Uterus (tissue), 3 donors: ENCODE measurements at regions not wholly inside any gene's neighbourhood (a gene's known extent, or its start where the extent isn't known, plus 50 kb on each side); places are given as distances from the start of the nearest gene placed in this dataset.

Experiments
- DNase-seq, 2 donors: peaks; one replicate each; pipeline ENCODE4 v3.0.0-alpha.2; 2019 to 2020
- H3K27ac ChIP-seq, 2 donors: fragments of 200-600 bp; sonication (generic); 1 replicate in 1 of 2; 2 replicates in 1 of 2; pipeline ENCODE4 v1.5.1; 2016 to 2018
- H3K27me3 ChIP-seq, 2 donors: fragments of 200-600 bp; sonication (generic); one replicate each; pipeline ENCODE4 v1.5.1; 2018 to 2019; ENCODE audit warnings: control low read depth in 1 of 2
- H3K36me3 ChIP-seq, 2 donors: fragments of 200-600 bp; sonication (generic); one replicate each; pipeline ENCODE4 v1.5.1; 2019; ENCODE audit warnings: control low read depth in 1 of 2
- H3K4me1 ChIP-seq, 2 donors: fragments of 200-600 bp; sonication (generic); one replicate each; pipeline ENCODE4 v1.5.1; 2018 to 2019; ENCODE audit warnings: control low read depth in 1 of 2
- H3K4me3 ChIP-seq, 2 donors: fragments of 200-600 bp; sonication (generic); 1 replicate in 1 of 2; 2 replicates in 1 of 2; pipeline ENCODE4 v1.5.1; 2018 to 2019; ENCODE audit warnings: mild to moderate bottlenecking in 1 of 2
- H3K9me3 ChIP-seq, 2 donors: fragments of 200-600 bp; sonication (generic); one replicate each; pipeline ENCODE4 v1.5.1; 2019; ENCODE audit warnings: control low read depth in 1 of 2
- CTCF ChIP-seq, 4 experiments: fragments of 200-600 bp in 2 of 4; fragments of 450-650 bp in 2 of 4; sonication (generic) in 2 of 4; IDR thresholded peaks; one replicate each; pipeline ENCODE4 v1.5.1; 2016 to 2019; ENCODE audit warnings: antibody characterized with exemption in 4 of 4, mild to moderate bottlenecking in 2 of 4, moderate library complexity in 1 of 4
- POLR2A ChIP-seq, 2 donors: fragments of 450-650 bp; IDR thresholded peaks; one replicate each; pipeline ENCODE4 v1.6.1; 2016; ENCODE audit warnings: antibody characterized with exemption in 2 of 2, mild to moderate bottlenecking in 1 of 2, moderate library complexity in 1 of 2
- intact Hi-C: fragments of 100-400 bp; cut with DNase I; formaldehyde crosslinking; loops from one replicate; pipeline ENCODE4 v1.15.1; 2023; ENCODE audit warnings: low total_unique reads
- donor health status: DM: yes; HTN: yes; CAD: no.

DNA sequence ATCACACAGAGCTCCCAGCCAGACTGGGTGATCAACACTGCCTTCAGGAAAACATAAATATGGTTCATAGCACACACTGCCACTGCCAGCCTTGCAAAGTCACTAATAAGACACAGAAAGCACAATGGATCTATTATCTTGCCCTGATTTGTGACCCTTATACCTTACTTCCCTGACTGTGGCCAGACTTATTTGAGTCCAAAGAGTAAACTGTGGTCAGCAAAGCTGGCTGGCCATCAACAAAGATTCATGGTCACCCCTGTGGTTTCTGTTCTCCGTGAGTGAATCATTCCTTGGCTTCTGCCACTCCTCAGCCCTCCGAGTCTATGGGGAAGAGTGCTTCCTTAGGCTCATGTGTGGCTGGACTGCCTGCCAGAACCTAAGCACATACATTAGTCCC lies 437.7 kb downstream of the RAP2B start:
- intact Hi-C loops, result no loop called here

DNA sequence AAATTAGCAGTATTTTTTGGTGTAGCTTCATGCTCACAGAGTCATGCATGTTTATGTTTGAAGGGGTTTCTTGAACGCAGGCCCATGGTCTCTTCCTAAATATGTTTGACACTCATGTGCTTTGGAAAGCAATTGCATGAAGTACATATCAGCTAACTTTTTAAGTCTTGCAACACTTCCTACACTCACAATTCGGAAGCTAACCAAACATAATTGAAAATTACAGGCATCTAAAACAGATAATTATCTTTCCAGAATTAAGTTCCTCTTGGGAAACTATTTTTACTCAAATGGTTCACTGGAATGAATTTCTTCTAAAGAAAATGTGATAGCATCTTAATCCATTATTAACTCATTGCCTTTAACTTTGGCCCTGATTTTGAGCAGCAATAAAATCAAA lies 438.9 kb downstream of the RAP2B start:
- TF ChIP-seq CTCF (IDR thresholded peaks at IDR 0.05) (no peak), POLR2A (IDR thresholded peaks at IDR 0.05) (no peak)
- H3K27me3 ChIP-seq, result no peaks in the 10 kb centered on the region
- no peaks in the 10 kb centered on the region for H3K9me3 ChIP-seq
- H3K4me1 ChIP-seq, result no peaks in the 10 kb centered on the region
- H3K4me3 ChIP-seq, result no peak overlapping the region
- H3K36me3 ChIP-seq, result no peaks in the 10 kb centered on the region
- DNase-seq, result no peak
- intact Hi-C loops, result no loop called here
- H3K27ac ChIP-seq, result no peak overlapping the region

More for the DNA sequence above, 437.7 kb downstream of the RAP2B start:
- H3K27me3 ChIP-seq, result no peaks in the 10 kb centered on the region
- H3K36me3 ChIP-seq, result no peaks in the 10 kb centered on the region
- DNase-seq, result no peak
- H3K4me1 ChIP-seq, result no peaks in the 10 kb centered on the region
- H3K27ac ChIP-seq, result no peak overlapping the region
- no peak overlapping the region for H3K4me3 ChIP-seq
- no peak for TF ChIP-seq POLR2A (IDR thresholded peaks at IDR 0.05)
- TF ChIP-seq CTCF (IDR thresholded peaks at IDR 0.05), result no peak
- H3K9me3 ChIP-seq, result no peaks in the 10 kb centered on the region

DNA sequence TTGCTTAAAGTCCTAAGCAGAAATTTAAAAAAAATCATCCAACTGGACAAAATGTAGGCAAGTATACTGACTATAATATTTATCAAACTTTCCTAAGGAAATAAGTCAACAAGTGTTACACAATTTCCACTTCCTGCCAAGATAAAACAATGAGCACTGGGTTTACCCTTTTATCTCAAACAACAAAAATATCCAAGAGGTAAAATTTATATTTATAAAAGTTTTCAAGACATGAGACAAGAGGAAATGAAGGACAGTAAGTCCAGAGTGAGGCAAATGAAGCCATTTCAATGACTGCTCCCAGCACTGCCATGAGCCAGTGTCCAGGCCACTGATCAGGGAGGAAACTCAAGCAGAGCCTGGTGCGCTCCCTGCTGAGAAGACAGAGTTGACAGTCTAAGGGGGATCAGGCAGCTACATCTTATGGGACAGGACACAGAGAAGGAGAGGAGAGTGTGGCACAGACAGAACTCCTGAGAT lies 439.4 kb downstream of the RAP2B start:
- H3K36me3 ChIP-seq, result no peaks in the 10 kb centered on the region
- intact Hi-C loops, result no loop called here

GRCh38 chr3:153602801-153603200 lies 440.8 kb downstream of the RAP2B start:
- Histone ChIP-seq H3K36me3 (no peaks in the 10 kb centered on the region), H3K4me3 (no peak overlapping the region), H3K27ac (no peak overlapping the region), H3K9me3 (no peaks in the 10 kb centered on the region), H3K4me1 (no peaks in the 10 kb centered on the region), H3K27me3 (no peaks in the 10 kb centered on the region)
- TF ChIP-seq POLR2A (IDR thresholded peaks at IDR 0.05) (no peak), CTCF (IDR thresholded peaks at IDR 0.05) (no peak)
- no peak for DNase-seq
- intact Hi-C loops, result no loop called here

More for the DNA sequence above, 439.4 kb downstream of the RAP2B start:
- no peaks in the 10 kb centered on the region for H3K4me1 ChIP-seq
- DNase-seq, result no peak
- H3K4me3 ChIP-seq, result no peak overlapping the region
- no peaks in the 10 kb centered on the region for H3K9me3 ChIP-seq
- H3K27me3 ChIP-seq, result no peaks in the 10 kb centered on the region
- TF ChIP-seq CTCF (IDR thresholded peaks at IDR 0.05) (no peak), POLR2A (IDR thresholded peaks at IDR 0.05) (no peak)
- no peak overlapping the region for H3K27ac ChIP-seq

- intact Hi-C loops, result no loop called here
Measured at GRCh38 chr3:153614140-153614539, 452.1 kb downstream of the RAP2B start.

More at GRCh38 chr3:153614140-153614539, 452.1 kb downstream of the RAP2B start:
- H3K27me3 ChIP-seq, result no peaks in the 10 kb centered on the region
- no peaks in the 10 kb centered on the region for H3K9me3 ChIP-seq
- H3K36me3 ChIP-seq, result no peaks in the 10 kb centered on the region
- no peak overlapping the region for H3K4me3 ChIP-seq
- H3K4me1 ChIP-seq, result no peaks in the 10 kb centered on the region
- no peak overlapping the region for H3K27ac ChIP-seq
- TF ChIP-seq POLR2A (IDR thresholded peaks at IDR 0.05), result no peak
- TF ChIP-seq CTCF (IDR thresholded peaks at IDR 0.05), result no peak
- no peak for DNase-seq
